ENCODE measurements at regions not wholly inside any gene's neighbourhood (a gene's known extent, or its start where the extent isn't known, plus 50 kb on each side); places are given as distances from the start of the nearest gene placed in this dataset.

- no peaks in the 10 kb centered on the region for H3K27me3 Mint-ChIP-seq (ENCODE audit: low read depth)
These were observed 323.2 kb upstream of the GIMD1 start for GRCh38 chr4:106691749-106692148.

GRCh38 chr4:106690487-106690886, 321.9 kb upstream of the GIMD1 start:
- Mint-ChIP-seq H3K4me3 (no peak overlapping the region), H3K27me3 (ENCODE audit: low read depth) (no peaks in the 10 kb centered on the region), H3K9me3 (peaks cover 16% of the 10 kb centered on the region), H3K36me3 (no peaks in the 10 kb centered on the region), H3K4me1 (peaks cover 6% of the 10 kb centered on the region), H3K27ac (no peak overlapping the region)
- no peak for DNase-seq (ENCODE audit: low spot score in 2 of 2, unreplicated experiment in 2 of 2)
- TF ChIP-seq CTCF (IDR thresholded peaks at IDR 0.05; ENCODE audit: unreplicated experiment) = no peak

More at GRCh38 chr4:106691749-106692148, 323.2 kb upstream of the GIMD1 start:
- H3K4me3 Mint-ChIP-seq = no peak overlapping the region
- H3K27ac Mint-ChIP-seq = no peak overlapping the region
- H3K4me1 Mint-ChIP-seq = peaks cover 6% of the 10 kb centered on the region
- peak; percentile 19 for TF ChIP-seq CTCF (IDR thresholded peaks at IDR 0.05; ENCODE audit: unreplicated experiment)
- DNase-seq (ENCODE audit: low spot score in 2 of 2, unreplicated experiment in 2 of 2) = no peak
- no peaks in the 10 kb centered on the region for H3K36me3 Mint-ChIP-seq
- H3K9me3 Mint-ChIP-seq = peaks cover 12% of the 10 kb centered on the region

- no peak for TF ChIP-seq CTCF (IDR thresholded peaks at IDR 0.05; ENCODE audit: unreplicated experiment)
- no peak for DNase-seq (ENCODE audit: low spot score in 2 of 2, unreplicated experiment in 2 of 2)
- no peaks in the 10 kb centered on the region for H3K27me3 Mint-ChIP-seq (ENCODE audit: low read depth)
- no peaks in the 10 kb centered on the region for H3K36me3 Mint-ChIP-seq
- H3K4me3 Mint-ChIP-seq = no peak overlapping the region
- H3K9me3 Mint-ChIP-seq = peaks cover 9% of the 10 kb centered on the region
- no peak overlapping the region for H3K27ac Mint-ChIP-seq
- peaks cover 6% of the 10 kb centered on the region for H3K4me1 Mint-ChIP-seq
These were observed 318.4 kb upstream of the GIMD1 start for GRCh38 chr4:106687026-106687425.

- no peak for DNase-seq (ENCODE audit: low spot score in 2 of 2, unreplicated experiment in 2 of 2)
- no peak for TF ChIP-seq CTCF (IDR thresholded peaks at IDR 0.05; ENCODE audit: unreplicated experiment)
- peaks cover 7% of the 10 kb centered on the region for H3K9me3 Mint-ChIP-seq
- no peak overlapping the region for H3K27ac Mint-ChIP-seq
- peaks cover 1% of the 10 kb centered on the region for H3K27me3 Mint-ChIP-seq (ENCODE audit: low read depth)
- H3K4me1 Mint-ChIP-seq = no peaks in the 10 kb centered on the region
- H3K36me3 Mint-ChIP-seq = no peaks in the 10 kb centered on the region
- no peak overlapping the region for H3K4me3 Mint-ChIP-seq
These were observed 312.9 kb upstream of the GIMD1 start for GRCh38 chr4:106681381-106681921.

- no peaks in the 10 kb centered on the region for H3K4me1 Mint-ChIP-seq
- TF ChIP-seq CTCF (IDR thresholded peaks at IDR 0.05; ENCODE audit: unreplicated experiment) = no peak
- peaks cover 1% of the 10 kb centered on the region for H3K27me3 Mint-ChIP-seq (ENCODE audit: low read depth)
- H3K4me3 Mint-ChIP-seq = no peak overlapping the region
- H3K9me3 Mint-ChIP-seq = peaks cover 6% of the 10 kb centered on the region
- DNase-seq (ENCODE audit: low spot score in 2 of 2, unreplicated experiment in 2 of 2) = no peak
- H3K36me3 Mint-ChIP-seq = no peaks in the 10 kb centered on the region
- H3K27ac Mint-ChIP-seq = no peak overlapping the region
These were observed 310.5 kb upstream of the GIMD1 start for GRCh38 chr4:106679063-106679462.

GRCh38 chr4:106677213-106677612, 308.6 kb upstream of the GIMD1 start:
- Mint-ChIP-seq H3K4me1 (no peaks in the 10 kb centered on the region), H3K36me3 (no peaks in the 10 kb centered on the region), H3K4me3 (no peak overlapping the region), H3K27ac (no peak overlapping the region), H3K9me3 (peaks cover 17% of the 10 kb centered on the region), H3K27me3 (ENCODE audit: low read depth) (peaks cover 1% of the 10 kb centered on the region)
- no peak for DNase-seq (ENCODE audit: low spot score in 2 of 2, unreplicated experiment in 2 of 2)
- no peak for TF ChIP-seq CTCF (IDR thresholded peaks at IDR 0.05; ENCODE audit: unreplicated experiment)
